Coronary artery (tissue), 2 donors: ENCODE measurements at regions not wholly inside any gene's neighbourhood (a gene's known extent, or its start where the extent isn't known, plus 50 kb on each side); places are given as distances from the start of the nearest gene placed in this dataset.
"Not testable (repeated sequence)": the region's sequence is repeated elsewhere in the genome, so short reads cannot be mapped to it uniquely, and the experiment has no call there.

Experiments used
- DNase-seq: peaks from one replicate; pipeline ENCODE4 v3.0.0-alpha.2; 2017; ENCODE audit warnings: low spot score
- H3K27ac ChIP-seq, 2 donors: fragments of 200-600 bp; sonication (generic); one replicate each; pipeline ENCODE4 v1.5.1; 2016 to 2019
- H3K4me3 ChIP-seq: fragments of 200-600 bp; sonication (generic); 2 replicates; pipeline ENCODE4 v1.5.1; 2016; ENCODE audit warnings: mild to moderate bottlenecking, moderate library complexity
- TF ChIP-seq, protein P1 (sequence below): fragments of 200-600 bp; sonication (generic); IDR thresholded peaks from one replicate; pipeline ENCODE4 v1.5.1; 2019; ENCODE audit warnings: antibody characterized with exemption

DNA sequence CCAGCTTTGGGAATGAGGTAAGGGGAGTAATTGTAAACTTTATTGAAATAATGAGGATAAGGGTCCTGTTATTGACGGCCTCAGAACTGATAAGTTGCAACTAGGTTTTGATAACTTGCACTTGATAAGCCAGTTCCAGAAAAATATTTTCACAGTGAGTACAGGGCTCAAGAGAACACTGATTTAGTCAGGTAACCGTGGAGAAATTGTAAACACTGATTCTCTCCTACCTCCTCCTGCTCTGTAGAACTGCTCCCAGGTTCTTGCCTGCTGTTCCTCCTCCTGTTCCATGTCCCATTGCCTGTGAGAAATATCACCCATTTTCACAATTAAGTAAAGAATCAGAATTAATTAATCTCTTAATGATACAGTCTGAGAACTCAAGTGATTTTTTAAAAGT is 55.0 kb upstream of the CXXC4 start:
- Histone ChIP-seq H3K4me3 (no peak overlapping the region), H3K27ac (no peak overlapping the region)
- DNase-seq, result no peak
- TF ChIP-seq, protein P1, sequence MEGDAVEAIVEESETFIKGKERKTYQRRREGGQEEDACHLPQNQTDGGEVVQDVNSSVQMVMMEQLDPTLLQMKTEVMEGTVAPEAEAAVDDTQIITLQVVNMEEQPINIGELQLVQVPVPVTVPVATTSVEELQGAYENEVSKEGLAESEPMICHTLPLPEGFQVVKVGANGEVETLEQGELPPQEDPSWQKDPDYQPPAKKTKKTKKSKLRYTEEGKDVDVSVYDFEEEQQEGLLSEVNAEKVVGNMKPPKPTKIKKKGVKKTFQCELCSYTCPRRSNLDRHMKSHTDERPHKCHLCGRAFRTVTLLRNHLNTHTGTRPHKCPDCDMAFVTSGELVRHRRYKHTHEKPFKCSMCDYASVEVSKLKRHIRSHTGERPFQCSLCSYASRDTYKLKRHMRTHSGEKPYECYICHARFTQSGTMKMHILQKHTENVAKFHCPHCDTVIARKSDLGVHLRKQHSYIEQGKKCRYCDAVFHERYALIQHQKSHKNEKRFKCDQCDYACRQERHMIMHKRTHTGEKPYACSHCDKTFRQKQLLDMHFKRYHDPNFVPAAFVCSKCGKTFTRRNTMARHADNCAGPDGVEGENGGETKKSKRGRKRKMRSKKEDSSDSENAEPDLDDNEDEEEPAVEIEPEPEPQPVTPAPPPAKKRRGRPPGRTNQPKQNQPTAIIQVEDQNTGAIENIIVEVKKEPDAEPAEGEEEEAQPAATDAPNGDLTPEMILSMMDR, result no peak

DNA sequence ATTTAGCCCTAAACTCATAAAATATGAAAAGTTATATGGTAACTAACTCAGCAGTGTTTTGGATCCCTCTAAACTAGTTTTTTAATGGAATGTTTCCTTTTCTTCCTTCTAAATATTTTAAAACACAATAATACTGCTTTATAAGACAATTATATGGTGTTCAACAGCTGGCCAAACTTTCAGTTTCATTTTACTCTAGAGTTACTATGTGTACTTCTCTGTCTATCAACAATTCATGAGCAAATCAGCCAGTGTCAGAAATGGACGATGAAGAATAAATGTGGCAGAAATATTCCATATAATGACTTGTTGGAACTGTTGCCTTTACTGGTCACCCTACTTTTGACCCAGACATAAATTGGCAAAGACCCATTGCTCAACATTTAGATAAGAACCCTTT is 64.8 kb upstream of the CXXC4 start:
- Histone ChIP-seq H3K27ac (no peak overlapping the region), H3K4me3 (no peak overlapping the region)
- TF ChIP-seq, protein P1, result no peak
- DNase-seq, result no peak

DNA sequence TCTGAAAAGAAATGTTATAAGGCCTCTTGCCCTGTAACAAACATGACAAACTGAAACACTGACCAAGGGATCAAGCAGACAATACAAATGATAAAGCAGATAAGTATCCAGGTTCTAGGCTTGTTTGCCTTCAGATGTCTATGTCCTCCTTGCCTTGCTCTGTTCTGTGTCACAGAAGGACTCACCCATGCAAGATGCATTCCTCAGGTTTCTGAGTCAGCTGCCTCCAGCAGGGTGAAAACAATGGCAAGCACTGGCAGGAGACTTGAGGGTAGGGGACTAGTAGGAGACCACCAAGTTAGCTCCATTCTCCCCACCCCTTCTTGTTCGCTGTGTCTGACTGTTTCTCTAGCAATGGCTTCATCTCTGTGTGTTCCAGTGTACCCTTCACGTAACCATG is 76.6 kb upstream of the CXXC4 start:
- no peak overlapping the region for H3K4me3 ChIP-seq
- DNase-seq, result no peak
- no peak overlapping the region for H3K27ac ChIP-seq
- TF ChIP-seq, protein P1, result no peak

DNA sequence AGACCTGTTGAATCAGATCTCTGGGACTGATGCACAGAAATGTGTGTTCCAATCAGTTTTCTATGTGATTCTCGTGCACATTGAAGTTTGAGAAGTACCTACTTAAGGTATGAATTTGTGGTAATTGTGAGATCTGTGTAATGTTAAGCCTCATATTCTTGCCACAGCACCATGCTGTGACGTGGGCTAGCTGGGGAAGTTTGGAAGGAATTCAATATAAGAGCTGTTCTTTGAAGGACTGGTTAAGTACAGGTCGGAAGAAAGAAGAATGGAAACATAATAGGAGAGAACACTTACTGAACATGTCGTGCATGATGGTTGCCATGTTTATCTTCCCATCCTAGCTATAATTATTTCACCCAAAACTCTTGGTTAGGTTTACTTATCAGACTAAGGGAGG is 79.7 kb upstream of the CXXC4 start:
- Histone ChIP-seq H3K27ac (no peak overlapping the region), H3K4me3 (no peak overlapping the region)
- DNase-seq, result no peak
- TF ChIP-seq, protein P1, result no peak

DNA sequence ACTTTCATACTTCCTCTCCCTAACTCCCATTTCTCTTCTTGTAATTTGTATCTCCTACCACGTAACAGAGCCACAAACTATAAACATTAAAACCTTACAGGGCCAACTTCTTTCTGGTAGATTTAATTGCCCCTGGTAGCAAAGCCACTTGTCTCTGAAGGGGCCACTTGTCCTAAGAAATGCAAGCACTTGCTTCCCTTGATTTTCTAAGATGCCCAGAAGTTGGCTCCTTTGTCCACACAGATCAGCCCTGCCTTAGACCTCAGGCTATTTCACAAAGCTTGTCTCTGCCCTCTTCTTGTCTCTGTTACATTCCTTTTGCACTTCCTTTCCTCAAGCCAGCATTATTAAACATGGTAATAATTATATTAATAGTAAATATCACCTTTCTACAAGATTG is 80.6 kb upstream of the CXXC4 start:
- TF ChIP-seq, protein P1, result no peak
- Histone ChIP-seq H3K4me3 (no peak overlapping the region), H3K27ac (no peak overlapping the region)
- no peak for DNase-seq

DNA sequence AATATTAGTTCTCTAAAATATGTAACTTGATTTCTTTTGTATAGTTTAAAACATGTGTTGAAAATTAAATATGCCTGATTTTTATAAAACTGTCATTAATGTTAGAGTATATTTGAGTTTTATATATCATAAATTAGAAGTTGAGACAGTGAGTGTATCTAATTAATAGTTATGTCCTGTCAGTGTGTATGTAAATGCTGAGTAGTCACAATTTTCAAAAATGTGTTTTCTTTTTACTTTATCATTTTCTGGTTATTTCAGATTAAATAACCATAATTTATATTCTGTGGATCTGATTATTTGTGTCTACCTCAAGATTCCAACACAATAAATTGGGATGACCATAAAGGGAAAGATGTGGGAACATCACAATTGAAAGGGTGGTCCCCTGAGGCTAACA is 82.7 kb upstream of the CXXC4 start:
- DNase-seq, result no peak
- TF ChIP-seq, protein P1, result no peak
- no peak overlapping the region for H3K4me3 ChIP-seq
- no peak overlapping the region for H3K27ac ChIP-seq

DNA sequence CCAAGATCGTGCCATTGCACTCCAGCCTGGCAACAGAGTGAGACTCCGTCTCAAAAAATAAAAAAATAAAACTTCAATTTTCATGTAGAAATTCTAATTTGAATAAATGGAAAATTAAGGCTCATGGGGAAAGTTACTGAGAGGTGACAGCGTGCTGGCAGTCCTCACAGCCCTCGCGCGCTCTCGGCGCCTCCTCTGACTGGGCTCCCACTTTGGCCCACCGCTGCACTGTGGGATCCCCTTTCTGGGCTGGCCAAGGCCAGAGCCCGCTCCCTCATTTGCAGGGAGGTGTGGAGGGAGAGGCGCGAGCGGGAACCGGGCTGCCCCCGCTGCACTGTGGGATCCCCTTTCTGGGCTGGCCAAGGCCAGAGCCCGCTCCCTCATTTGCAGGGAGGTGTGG is 86.8 kb upstream of the CXXC4 start:
- DNase-seq, H3K4me3 ChIP-seq, H3K27ac ChIP-seq: not testable (repeated sequence)

DNA sequence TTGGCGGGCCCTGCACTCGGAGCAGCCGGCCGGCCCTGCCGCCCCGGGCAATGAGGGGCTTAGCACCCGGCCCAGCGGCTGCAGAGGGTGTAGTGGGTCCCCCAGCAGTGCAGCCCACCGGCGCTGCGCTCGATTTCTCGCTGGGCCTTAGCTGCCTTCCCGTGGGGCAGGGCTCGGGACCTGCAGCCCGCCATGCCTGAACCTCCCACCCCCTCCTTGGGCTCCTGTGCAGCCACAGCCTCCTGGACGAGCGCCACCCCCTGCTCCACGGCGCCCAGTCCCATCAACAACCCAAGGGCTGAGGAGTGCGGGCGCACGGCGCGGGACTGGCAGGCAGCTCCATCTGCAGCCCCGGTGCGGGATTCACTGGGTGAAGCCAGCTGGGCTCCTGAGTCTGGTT is 87.4 kb upstream of the CXXC4 start:
- H3K4me3 ChIP-seq, DNase-seq, H3K27ac ChIP-seq: not testable (repeated sequence)
